WERI-Rb-1 (cell line): ENCODE measurements at regions not wholly inside any gene's neighbourhood (a gene's known extent, or its start where the extent isn't known, plus 50 kb on each side); places are given as distances from the start of the nearest gene placed in this dataset.

Experiments used
- DNase-seq: peaks from one replicate; pipeline ENCODE4 v3.0.0-alpha.2; 2020
- H3K27ac ChIP-seq: fragments of 250-450 bp; sonication (Bioruptor Pico); 2 replicates; pipeline ENCODE4 v1.5.1; 2020; ENCODE audit warnings: mild to moderate bottlenecking, moderate library complexity
- H3K27me3 ChIP-seq: fragments of 250-450 bp; sonication (Bioruptor Pico); 2 replicates; pipeline ENCODE4 v1.5.1; 2021; ENCODE audit warnings: mild to moderate bottlenecking, low read depth, moderate library complexity; ENCODE audit not compliant: insufficient read depth, severe bottlenecking
- H3K36me3 ChIP-seq: fragments of 250-450 bp; sonication (Bioruptor Pico); 2 replicates; pipeline ENCODE4 v1.5.1; 2020; ENCODE audit warnings: mild to moderate bottlenecking, moderate library complexity
- H3K4me3 ChIP-seq: 2 replicates; pipeline ENCODE4 v1.5.1; 2011; ENCODE audit warnings: low read depth, mild to moderate bottlenecking, control low read depth, low read length
- H3K9me3 ChIP-seq: fragments of 250-450 bp; sonication (Bioruptor Pico); 2 replicates; pipeline ENCODE4 v1.5.1; 2021; ENCODE audit warnings: mild to moderate bottlenecking, moderate library complexity; ENCODE audit not compliant: severe bottlenecking
- TF ChIP-seq, protein P1 (sequence below): IDR thresholded peaks from 2 replicates; pipeline ENCODE4 v1.5.1; 2011; ENCODE audit warnings: low read depth, mild to moderate bottlenecking, control low read depth, inconsistent platforms, low read length

DNA sequence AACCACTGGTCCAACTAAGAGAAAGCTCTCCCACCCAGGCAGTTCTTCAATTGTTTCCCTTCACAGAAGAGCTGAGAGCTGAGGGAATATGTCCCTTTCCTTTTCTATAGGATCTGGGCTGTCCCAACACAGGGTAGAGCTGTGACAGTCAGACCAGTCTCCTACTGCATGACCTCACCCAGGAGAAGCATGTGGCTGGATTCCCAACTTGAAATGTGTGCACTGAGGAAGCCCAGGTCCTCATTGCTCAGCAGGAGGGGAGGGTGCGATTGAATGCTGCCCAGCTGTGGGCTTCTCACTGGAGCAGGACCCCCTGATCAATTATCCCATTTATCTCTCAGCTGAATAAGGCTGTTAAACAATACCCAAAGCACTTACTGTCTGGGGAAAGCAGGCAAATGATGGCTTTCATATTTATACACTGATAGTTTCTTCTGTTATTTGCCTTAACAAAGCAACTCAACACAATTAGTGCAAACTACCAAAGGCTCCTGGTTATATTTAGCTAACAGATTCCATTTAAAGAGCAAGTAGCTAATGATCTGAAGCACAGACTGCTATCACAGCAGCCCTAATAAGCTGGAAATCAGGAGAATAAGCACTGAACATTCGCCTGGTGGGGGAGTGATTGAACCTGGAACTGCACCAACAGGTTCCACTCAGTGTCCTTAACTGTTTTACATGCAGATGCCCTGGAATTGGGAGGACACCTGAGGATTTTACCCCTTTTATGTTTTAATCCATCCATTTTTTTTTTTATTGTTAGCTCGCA lies 508.8 kb downstream of the CCSER2 start:
- no peak for DNase-seq

GRCh38 chr10:84837877-84838276 lies 509.5 kb downstream of the CCSER2 start:
- Histone ChIP-seq H3K9me3 (no peaks in the 10 kb centered on the region), H3K27me3 (no peaks in the 10 kb centered on the region), H3K36me3 (no peaks in the 10 kb centered on the region), H3K4me3 (no peak overlapping the region), H3K27ac (no peak overlapping the region)
- TF ChIP-seq, protein P1, sequence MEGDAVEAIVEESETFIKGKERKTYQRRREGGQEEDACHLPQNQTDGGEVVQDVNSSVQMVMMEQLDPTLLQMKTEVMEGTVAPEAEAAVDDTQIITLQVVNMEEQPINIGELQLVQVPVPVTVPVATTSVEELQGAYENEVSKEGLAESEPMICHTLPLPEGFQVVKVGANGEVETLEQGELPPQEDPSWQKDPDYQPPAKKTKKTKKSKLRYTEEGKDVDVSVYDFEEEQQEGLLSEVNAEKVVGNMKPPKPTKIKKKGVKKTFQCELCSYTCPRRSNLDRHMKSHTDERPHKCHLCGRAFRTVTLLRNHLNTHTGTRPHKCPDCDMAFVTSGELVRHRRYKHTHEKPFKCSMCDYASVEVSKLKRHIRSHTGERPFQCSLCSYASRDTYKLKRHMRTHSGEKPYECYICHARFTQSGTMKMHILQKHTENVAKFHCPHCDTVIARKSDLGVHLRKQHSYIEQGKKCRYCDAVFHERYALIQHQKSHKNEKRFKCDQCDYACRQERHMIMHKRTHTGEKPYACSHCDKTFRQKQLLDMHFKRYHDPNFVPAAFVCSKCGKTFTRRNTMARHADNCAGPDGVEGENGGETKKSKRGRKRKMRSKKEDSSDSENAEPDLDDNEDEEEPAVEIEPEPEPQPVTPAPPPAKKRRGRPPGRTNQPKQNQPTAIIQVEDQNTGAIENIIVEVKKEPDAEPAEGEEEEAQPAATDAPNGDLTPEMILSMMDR = no peak
- no peak for DNase-seq

More for the DNA sequence above, 508.8 kb downstream of the CCSER2 start:
- no peak overlapping the region for H3K27ac ChIP-seq
- no peaks in the 10 kb centered on the region for H3K27me3 ChIP-seq
- no peak overlapping the region for H3K4me3 ChIP-seq
- H3K36me3 ChIP-seq = no peaks in the 10 kb centered on the region
- no peaks in the 10 kb centered on the region for H3K9me3 ChIP-seq
- TF ChIP-seq, protein P1 = no peak

DNA sequence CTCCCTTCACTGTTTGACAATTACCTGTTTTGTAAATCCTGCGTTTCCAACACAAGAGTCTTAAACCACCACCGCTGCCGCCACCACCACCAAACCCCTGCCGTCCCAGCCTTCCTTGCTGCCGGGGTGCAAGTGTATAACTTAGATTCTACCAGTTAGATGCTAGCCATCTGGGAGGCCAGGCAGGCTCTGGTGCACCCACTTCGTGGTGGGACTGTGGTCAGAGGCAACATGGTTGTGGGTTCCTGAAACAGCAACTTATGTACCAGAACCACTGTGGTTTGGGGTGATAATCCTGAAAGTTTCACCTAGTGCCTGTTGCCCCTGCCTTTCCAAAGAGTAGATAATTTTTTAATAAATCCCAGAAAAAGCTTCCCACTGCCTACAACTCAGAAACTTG lies 510.5 kb downstream of the CCSER2 start:
- Histone ChIP-seq H3K4me3 (no peak overlapping the region), H3K27ac (no peak overlapping the region), H3K36me3 (no peaks in the 10 kb centered on the region), H3K27me3 (no peaks in the 10 kb centered on the region), H3K9me3 (no peaks in the 10 kb centered on the region)
- no peak for DNase-seq
- TF ChIP-seq, protein P1 = no peak

DNA sequence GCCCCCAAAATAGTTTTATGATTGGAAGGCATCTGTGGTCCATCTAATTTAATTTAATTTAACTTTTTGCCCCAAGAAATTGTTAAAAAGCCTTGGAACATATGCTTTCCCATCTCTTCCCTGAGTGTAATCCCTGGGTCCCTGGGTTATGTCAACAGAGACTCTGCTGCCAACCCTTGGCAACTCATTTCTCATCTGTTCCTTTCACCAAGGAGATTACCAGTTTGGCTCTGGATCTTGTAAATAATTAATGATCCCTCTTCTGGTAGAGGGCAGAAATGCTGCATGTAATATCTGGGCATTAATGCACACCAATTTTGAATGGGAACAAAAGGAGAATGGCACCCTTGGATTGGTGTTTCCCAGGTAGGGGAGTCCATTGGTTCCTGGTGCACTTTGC lies 514.2 kb downstream of the CCSER2 start:
- Histone ChIP-seq H3K9me3 (no peaks in the 10 kb centered on the region), H3K4me3 (no peak overlapping the region), H3K27me3 (no peaks in the 10 kb centered on the region), H3K36me3 (no peaks in the 10 kb centered on the region), H3K27ac (no peak overlapping the region)
- TF ChIP-seq, protein P1 = no peak
- no peak for DNase-seq

GRCh38 chr10:84844461-84844860 lies 516.1 kb downstream of the CCSER2 start:
- no peaks in the 10 kb centered on the region for H3K27me3 ChIP-seq
- TF ChIP-seq, protein P1 = no peak
- no peak for DNase-seq
- no peaks in the 10 kb centered on the region for H3K9me3 ChIP-seq
- H3K36me3 ChIP-seq = no peaks in the 10 kb centered on the region
- no peak overlapping the region for H3K27ac ChIP-seq
- H3K4me3 ChIP-seq = no peak overlapping the region

DNA sequence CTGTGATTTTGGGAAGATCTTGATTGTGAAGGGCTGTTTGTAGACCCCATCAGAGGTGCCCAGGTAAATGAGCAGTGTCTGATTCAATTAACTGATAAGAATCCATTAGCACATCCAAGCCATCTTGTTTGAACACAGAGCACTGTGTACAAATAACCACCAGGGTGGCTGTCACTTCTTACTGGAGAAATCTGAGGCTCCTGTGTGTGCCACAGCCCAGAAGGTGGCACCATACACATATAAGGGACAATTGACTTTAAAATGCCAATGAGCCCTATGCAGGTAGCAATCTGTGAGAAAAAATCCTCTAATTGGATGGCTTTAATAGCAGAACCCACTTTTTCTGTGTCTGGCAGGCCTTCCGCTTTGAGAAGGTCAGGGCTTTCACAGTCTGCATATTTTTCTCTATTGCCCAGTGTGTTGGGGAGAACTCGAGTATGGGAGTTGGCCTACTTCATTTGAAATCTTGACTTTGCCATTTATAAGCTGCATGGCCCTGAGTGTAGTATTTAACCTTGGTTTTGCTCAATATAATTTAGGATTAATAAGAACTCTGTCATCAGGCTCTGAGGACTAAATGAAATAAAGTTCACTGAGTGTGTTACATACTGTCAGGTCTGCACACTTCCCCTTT lies 517.4 kb downstream of the CCSER2 start:
- Histone ChIP-seq H3K27ac (no peak overlapping the region), H3K36me3 (no peaks in the 10 kb centered on the region), H3K4me3 (no peak overlapping the region), H3K9me3 (no peaks in the 10 kb centered on the region), H3K27me3 (no peaks in the 10 kb centered on the region)
- peak; percentile 71 for DNase-seq
- TF ChIP-seq, protein P1 = peak; percentile 63
